ENCODE measurements at regions not wholly inside any gene's neighbourhood (a gene's known extent, or its start where the extent isn't known, plus 50 kb on each side); places are given as distances from the start of the nearest gene placed in this dataset.

- Histone ChIP-seq H3K36me3 (replicated peaks in 1 of 2) (no peaks in the 10 kb centered on the region), H3K27ac (no peak overlapping the region), H3K27me3 (no peaks in the 10 kb centered on the region), H3K9me3 (replicated peaks in 1 of 3) (no peaks in the 10 kb centered on the region), H3K4me1 (replicated peaks in 1 of 2) (no peaks in the 10 kb centered on the region), H3K4me3 (no peak overlapping the region)
- TF ChIP-seq, protein P1, sequence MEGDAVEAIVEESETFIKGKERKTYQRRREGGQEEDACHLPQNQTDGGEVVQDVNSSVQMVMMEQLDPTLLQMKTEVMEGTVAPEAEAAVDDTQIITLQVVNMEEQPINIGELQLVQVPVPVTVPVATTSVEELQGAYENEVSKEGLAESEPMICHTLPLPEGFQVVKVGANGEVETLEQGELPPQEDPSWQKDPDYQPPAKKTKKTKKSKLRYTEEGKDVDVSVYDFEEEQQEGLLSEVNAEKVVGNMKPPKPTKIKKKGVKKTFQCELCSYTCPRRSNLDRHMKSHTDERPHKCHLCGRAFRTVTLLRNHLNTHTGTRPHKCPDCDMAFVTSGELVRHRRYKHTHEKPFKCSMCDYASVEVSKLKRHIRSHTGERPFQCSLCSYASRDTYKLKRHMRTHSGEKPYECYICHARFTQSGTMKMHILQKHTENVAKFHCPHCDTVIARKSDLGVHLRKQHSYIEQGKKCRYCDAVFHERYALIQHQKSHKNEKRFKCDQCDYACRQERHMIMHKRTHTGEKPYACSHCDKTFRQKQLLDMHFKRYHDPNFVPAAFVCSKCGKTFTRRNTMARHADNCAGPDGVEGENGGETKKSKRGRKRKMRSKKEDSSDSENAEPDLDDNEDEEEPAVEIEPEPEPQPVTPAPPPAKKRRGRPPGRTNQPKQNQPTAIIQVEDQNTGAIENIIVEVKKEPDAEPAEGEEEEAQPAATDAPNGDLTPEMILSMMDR (IDR thresholded peaks at IDR 0.05), result no peak
- no peak for TF ChIP-seq POLR2A (IDR thresholded peaks at IDR 0.05)
- intact Hi-C loops (cut with DNase I), result no loop called here
- no peak for DNase-seq
- 81 to 92% (median 87%) methylated on average over 3 of the region's 3 CpGs for WGBS, 4 donors
Observed at GRCh38 chr6:4451081-4451480, 315.7 kb upstream of the ECI2 start.

DNA sequence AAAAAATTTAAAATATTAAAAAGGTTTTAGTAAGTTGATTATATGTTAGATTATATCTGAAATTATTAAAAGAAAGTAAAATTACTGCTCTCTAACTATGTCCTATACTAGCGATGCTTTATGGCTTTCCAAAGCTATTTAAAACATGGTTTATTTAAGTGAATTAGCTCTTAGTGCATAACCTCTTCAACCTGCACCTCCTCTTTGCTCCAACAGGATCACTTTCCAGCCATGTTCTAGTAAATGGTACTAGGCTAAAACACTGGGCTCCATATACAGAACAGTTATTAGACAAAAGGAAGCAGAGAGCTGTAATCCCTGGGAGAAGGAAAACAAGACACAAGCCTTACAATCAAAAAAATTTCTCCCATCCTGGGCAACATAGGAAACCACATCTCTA lies 314.9 kb upstream of the ECI2 start:
- no peaks in the 10 kb centered on the region for H3K27me3 ChIP-seq
- H3K9me3 ChIP-seq (replicated peaks in 1 of 3), result no peaks in the 10 kb centered on the region
- WGBS, 4 donors, result 89 to 97% (median 95%) methylated on average over 1 of the region's 1 CpG
- intact Hi-C loops (cut with DNase I), result no loop called here
- no peaks in the 10 kb centered on the region for H3K4me1 ChIP-seq (replicated peaks in 1 of 2)
- no peaks in the 10 kb centered on the region for H3K36me3 ChIP-seq (replicated peaks in 1 of 2)
- H3K4me3 ChIP-seq, result no peak overlapping the region
- no peak for DNase-seq
- no peak overlapping the region for H3K27ac ChIP-seq
- TF ChIP-seq, protein P1 (IDR thresholded peaks at IDR 0.05), result no peak
- no peak for TF ChIP-seq POLR2A (IDR thresholded peaks at IDR 0.05)

- no peak overlapping the region for H3K4me3 ChIP-seq
- H3K27ac ChIP-seq, result no peak overlapping the region
- H3K27me3 ChIP-seq, result no peaks in the 10 kb centered on the region
- 91 to 97% (median 92%) methylated on average over 1 of the region's 1 CpG for WGBS, 4 donors
- no peak for DNase-seq
- no peaks in the 10 kb centered on the region for H3K36me3 ChIP-seq (replicated peaks in 1 of 2)
- no peak for TF ChIP-seq POLR2A (IDR thresholded peaks at IDR 0.05)
- TF ChIP-seq, protein P1 (IDR thresholded peaks at IDR 0.05), result no peak
- no peaks in the 10 kb centered on the region for H3K9me3 ChIP-seq (replicated peaks in 1 of 3)
- intact Hi-C loops (cut with DNase I), result no loop called here
- H3K4me1 ChIP-seq (replicated peaks in 1 of 2), result no peaks in the 10 kb centered on the region
Observed at GRCh38 chr6:4449409-4449808, 314.0 kb upstream of the ECI2 start.

DNA sequence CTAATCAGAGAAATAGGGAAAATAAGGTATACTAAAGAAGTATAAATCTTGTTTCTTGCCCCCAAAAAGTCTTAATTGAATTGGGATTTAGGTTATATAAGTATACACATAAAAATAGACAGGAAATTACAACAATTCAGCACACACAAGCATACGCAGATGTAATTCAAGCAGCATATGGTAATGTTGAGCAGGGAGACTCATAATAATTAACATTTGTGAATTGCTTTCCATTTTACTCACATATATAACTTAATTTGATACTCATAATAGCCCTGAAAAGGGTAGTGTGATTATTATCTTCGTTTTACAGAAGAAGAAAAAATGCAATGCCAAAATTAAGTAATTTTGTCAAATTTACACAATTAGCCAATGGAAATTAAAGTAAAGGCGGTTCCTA lies 313.5 kb upstream of the ECI2 start:
- no peaks in the 10 kb centered on the region for H3K4me1 ChIP-seq (replicated peaks in 1 of 2)
- intact Hi-C loops (cut with DNase I), result no loop called here
- H3K4me3 ChIP-seq, result no peak overlapping the region
- TF ChIP-seq POLR2A (IDR thresholded peaks at IDR 0.05), result no peak
- TF ChIP-seq, protein P1 (IDR thresholded peaks at IDR 0.05), result no peak
- no peak for DNase-seq
- H3K27me3 ChIP-seq, result no peaks in the 10 kb centered on the region
- H3K36me3 ChIP-seq (replicated peaks in 1 of 2), result no peaks in the 10 kb centered on the region
- no peaks in the 10 kb centered on the region for H3K9me3 ChIP-seq (replicated peaks in 1 of 3)
- no peak overlapping the region for H3K27ac ChIP-seq
- WGBS, 4 donors, result 80 to 89% (median 87%) methylated on average over 3 of the region's 3 CpGs

All from adrenal gland (tissue), 9 donors.